ENCODE measurements at regions not wholly inside any gene's neighbourhood (a gene's known extent, or its start where the extent isn't known, plus 50 kb on each side); places are given as distances from the start of the nearest gene placed in this dataset.
A peak's percentile ranks its signal among the peaks of the same experiment; 100 is the strongest.

DNA sequence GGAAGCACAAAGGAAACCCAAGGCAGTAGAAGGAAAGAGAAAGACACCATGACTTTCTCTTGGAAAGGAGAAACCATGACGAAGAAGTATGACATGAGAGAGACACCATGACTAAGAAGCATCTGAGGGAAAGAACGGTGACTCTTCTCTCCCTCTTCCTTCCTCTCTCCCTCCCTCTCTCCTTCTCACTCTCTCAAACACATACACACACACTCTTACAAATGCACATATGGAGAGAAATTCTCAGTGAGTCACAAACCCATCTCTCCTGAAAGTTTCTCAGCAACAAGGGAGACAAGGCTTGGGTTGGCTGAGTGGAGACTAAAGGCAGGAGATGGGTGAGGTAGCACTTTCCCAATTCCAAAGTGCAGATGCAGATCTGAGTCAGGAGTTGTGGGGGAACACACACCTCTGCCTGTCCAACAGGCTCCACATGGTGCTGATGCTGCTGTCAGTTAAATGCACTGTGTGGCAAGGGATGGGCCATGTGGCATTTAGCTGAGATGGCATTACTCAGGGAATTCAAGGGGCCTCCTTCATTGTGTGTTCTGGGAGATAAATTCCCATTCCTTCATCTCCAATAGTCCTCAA lies 336.7 kb upstream of the C16orf82 start:
- DNase-seq, result no peak

GRCh38 chr16:26731729-26732128 lies 335.0 kb upstream of the C16orf82 start:
- DNase-seq, result no peak

GRCh38 chr16:26733710-26734109 lies 333.0 kb upstream of the C16orf82 start:
- no peak for DNase-seq

GRCh38 chr16:26735521-26735920 lies 331.2 kb upstream of the C16orf82 start:
- DNase-seq, result no peak

DNA sequence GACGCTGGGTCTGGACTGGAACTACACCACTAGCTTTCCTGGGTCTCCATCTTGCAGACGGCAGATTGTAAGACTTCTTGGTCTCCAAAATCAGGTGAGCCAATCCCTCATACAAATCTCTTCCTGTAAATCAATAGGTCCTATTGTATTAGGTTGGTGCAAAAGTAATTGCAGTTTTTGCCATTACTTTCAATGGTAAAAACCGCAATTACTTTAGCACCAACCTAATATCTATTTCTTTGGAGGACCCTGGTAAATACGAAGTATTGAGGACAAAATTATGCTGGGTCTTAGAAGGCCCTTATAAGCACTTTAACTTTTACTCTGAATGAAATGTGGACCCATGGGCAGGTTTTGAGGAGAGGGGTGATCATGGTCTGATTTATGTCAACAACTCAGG lies 330.6 kb upstream of the C16orf82 start:
- DNase-seq, result no peak

- no peak for DNase-seq
These were observed 326.0 kb upstream of the C16orf82 start for GRCh38 chr16:26740771-26741170.

DNA sequence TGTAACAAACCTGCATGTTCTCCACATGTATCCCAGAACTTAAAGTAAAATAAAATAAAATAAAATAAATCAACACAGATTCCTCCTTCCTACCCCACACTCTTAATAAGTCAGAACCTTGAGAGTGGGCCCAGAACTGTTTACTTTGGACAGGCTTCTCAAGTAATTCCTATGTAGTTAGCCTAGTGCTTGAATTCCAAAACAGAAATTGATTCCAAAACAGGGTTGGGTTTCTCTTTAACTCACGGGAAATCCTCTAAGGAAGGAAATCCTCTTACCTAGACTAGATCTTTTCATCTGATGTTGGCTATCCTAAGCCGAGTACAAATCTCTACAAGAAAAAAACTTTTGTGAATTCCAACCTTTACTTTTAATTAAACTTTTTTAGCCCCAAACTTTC lies 324.7 kb upstream of the C16orf82 start:
- DNase-seq, result no peak

DNA sequence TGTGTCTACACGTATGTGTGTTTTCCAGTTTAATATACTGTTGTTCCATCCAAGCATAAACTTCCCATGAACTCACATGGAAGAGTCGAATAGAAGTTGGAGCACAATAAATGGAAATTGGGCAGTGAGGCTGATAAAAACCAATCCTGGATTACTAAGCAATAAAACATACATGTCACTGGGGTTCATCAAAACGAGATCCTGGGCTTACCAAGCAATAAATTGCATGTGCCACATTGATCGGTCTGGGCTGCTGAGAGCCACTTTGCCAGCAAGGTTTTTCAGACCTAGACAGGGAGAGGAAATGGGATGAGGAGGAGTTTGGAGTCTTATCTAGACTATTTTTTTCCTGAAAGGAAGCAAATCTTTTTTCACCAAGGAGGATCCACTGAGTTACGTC lies 322.3 kb upstream of the C16orf82 start:
- DNase-seq, result no peak

DNA sequence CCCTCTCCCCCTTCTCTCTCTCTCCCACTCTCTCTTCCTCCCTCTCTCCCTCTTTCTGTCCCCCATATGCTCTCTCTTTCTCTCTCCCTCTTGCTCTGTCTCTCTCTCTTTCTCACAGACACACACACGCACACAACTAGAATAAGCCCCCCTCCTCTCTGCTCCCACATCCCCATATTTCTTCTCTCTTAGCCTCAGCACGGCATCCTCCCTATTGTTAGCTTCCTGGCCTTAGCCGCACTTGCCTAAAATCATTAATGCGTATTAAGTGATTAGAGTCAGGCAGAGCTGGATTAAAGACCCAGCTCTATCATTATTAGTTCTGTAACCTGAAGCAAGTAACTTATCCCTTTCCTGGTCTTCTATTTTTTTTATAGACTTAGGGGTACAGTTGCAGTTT lies 319.0 kb upstream of the C16orf82 start:
- DNase-seq, result no peak

DNA sequence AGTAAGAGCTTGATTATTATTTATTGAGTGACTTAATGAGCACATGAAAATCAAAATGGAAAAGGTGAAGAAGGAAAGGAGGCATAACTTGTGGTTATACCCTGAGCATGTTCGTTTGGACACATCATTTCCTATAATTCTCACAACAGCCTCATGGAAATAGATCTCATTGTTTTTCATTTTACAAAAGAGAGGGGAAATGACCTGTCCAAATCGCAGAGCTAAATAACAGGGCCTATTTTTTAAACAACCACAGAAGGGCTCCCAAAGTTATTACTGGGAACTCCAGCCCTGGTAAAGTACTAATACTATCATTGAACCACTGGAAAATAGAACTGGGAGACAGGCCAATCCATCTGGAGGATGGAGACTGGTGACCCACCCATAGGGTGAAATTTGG lies 317.7 kb upstream of the C16orf82 start:
- no peak for DNase-seq

DNA sequence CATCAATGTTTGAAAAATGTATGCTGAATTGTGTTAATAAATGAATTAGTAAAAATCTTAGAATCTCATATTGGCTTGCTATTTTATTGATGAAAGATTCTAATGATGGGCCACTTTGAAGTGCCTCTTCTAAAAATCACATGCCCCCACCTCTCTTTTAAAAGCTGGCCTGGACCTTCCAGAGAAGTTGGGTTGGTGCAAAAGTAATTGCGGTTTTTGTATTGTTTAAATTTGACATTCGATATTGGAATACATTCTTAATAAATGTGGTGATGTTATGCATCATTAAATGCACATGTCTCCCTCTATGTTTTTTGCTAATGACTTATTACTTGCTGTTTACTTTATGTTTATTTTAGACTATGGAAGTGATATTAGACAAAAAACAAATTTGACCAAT lies 314.6 kb upstream of the C16orf82 start:
- DNase-seq, result no peak

- no peak for DNase-seq
These were observed 310.1 kb upstream of the C16orf82 start for GRCh38 chr16:26756633-26757032.

DNA sequence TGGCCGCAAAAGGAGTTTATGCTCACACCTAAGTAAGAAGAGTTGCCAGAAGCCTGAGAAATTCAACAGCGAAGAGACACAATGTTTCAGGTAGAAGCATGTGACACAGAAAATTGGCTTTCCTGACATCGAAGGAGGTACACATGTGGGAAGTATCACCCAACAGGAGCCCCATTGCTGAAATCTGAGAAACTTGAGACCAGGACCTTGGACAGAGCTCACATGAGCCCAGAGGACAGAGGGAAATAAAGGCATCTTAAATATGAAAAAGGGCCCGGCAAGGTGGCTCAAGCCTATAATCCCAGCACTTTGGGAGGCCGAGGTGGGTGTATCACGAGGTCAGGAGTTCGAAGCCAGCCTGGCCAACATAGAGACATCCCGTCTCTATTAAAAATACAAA lies 304.1 kb upstream of the C16orf82 start:
- no peak for DNase-seq

DNA sequence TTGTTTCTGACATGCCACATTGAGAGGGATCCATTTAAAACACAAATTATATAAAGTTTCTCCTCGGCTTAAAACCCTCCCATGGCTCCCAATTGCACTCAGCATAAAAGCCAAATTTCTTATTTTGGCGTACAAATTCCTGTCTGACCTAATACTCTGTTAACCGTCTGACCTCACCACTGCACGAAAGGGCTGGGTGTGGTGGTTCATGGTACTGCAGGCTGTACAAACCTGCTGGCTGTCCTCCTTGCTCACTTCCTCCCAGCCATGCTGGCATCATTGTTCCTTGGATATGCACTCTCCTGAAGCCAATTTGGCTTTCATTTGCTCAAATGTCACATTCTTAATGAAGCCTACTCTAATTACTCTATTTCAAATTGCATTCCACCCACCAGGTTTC lies 301.6 kb upstream of the C16orf82 start:
- peak in 1 of 2 donors; percentile 2 for DNase-seq

GRCh38 chr16:26768385-26769010 lies 298.2 kb upstream of the C16orf82 start:
- no peak for DNase-seq

GRCh38 chr16:26770547-26770946 lies 296.2 kb upstream of the C16orf82 start:
- DNase-seq, result no peak

DNA sequence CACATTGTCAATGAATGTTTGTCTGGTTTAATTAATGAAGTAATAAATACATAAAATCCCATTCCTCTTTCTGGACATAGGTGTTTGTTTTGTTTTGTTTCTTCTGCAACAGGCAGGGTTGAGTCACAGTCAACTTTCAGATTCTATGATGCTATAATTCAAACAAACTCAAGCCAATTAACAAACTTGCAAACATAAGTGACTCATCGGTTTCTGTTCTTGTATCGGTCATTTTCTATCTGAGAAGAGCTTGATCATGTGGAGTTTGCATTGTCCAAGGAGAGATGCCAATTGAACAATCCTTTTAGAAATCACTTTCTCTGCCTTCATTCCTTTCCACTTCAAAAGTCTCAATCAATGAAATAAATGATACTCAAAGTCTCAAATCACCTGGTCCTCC lies 294.2 kb upstream of the C16orf82 start:
- DNase-seq, result no peak

DNA sequence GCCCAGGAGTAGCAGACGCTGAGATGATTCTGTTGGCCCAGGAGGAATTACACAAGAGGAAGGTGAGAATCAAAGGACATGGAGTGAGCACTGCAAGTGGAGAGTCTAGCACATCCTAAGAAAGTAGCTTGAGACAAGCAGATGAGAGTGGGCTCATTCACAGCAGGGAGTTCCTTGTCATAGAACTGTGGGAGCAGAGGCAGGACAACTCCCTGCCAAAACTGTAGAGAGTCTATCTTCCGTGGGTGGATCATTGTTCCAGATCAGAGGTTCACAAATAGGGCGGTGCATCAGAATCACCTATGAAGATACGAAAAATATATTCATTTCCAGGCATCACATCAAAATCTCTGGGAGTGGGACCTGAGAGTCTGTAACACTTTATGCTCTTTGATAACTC lies 288.9 kb upstream of the C16orf82 start:
- DNase-seq, result no peak

DNA sequence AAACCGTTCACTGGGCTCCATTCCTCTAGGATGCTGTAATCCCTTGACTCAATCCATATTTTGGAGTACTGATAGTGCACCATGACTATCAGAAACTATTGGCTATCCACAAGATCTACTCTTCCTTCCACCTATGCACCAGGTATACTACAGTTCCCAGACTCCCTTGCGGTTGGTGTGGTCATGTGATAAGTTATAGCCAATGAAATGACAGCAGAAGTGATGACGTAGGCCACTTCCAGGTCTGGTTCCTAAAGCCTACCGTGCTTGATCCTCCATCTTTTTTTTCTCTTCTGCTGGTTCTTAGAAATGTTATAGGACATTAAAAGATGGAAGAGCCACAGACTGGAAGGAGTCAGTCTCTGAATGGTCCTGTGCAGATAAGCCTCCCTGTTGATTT lies 278.8 kb upstream of the C16orf82 start:
- DNase-seq, result no peak

DNA sequence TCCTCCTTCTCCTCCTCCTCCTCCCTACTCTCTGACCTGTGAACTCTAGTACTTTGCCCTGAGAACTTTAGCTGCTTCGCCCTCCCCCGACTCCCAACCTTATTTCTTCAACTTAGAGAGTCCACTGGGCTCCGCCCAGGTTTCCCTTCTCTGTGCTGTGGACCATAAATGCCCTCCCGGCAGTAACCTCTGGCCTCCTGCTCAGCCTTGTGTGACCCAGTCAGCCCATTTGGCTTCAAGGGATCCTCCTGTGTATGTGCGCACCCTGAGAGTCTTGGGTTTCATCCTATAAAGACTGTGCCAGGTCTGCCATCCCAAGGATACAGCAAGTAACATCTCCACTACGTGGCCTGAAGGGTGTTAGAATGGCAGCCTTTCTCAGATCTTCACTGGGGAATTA lies 275.6 kb upstream of the C16orf82 start:
- DNase-seq, result no peak

- no peak for DNase-seq
These were observed 271.5 kb upstream of the C16orf82 start for GRCh38 chr16:26795184-26795583.

DNA sequence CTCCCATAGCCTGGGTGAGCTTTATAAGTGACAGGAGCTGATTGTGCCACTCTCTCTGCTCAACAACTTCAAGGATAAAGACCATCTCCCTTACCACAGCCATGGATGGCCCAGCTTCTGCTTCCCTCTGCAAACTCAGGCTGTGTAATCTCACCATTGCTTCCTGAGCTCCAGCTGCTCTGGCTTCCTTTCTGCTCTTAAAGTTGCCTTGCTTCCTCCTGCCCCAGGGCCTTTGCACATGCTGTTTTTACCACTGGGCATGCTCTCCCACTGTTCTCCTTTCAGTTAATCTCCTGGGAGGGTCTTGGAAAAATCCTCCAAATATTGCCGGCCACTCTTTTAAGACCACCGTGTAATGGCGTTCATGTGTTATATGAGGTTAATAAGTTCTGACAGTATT lies 265.1 kb upstream of the C16orf82 start:
- no peak for DNase-seq

DNA sequence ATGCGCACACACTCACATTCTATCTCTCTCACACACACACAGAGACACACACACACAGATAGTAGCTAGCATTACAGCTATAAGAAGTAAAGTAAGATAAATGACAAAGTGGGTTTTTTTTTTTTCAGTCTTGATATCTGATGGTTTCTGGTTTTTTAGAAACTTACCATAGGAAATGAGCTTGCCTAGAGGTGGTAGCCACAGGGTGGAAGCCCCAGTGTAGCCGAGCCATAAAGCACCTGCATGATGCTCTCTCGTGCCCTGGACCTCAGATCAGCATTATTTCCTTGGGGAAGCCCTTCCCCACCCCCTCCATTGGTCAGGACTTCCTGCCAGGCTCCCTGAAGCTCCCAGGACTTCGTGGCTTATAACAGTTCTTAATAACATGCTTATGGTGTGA lies 264.3 kb upstream of the C16orf82 start:
- DNase-seq, result no peak

GRCh38 chr16:26802965-26803364 lies 263.8 kb upstream of the C16orf82 start:
- DNase-seq, result no peak

- no peak for DNase-seq
These were observed 260.1 kb upstream of the C16orf82 start for GRCh38 chr16:26806657-26807056.
